ENCODE measurements at regions not wholly inside any gene's neighbourhood (a gene's known extent, or its start where the extent isn't known, plus 50 kb on each side); places are given as distances from the start of the nearest gene placed in this dataset.

- intact Hi-C loops (cut with DNase I) = no loop called here
- no peaks in the 10 kb centered on the region for H3K9me3 ChIP-seq
- no peak for DNase-seq
- no peak overlapping the region for H3K4me3 ChIP-seq
- H3K27me3 ChIP-seq = no peaks in the 10 kb centered on the region
- H3K27ac ChIP-seq = no peak overlapping the region
- no peaks in the 10 kb centered on the region for H3K36me3 ChIP-seq (replicated peaks in 1 of 2; ENCODE audit: insufficient read depth in 1 of 2, low read depth in 2 of 2)
- H3K4me1 ChIP-seq = no peaks in the 10 kb centered on the region
- no peak for TF ChIP-seq POLR2A (IDR thresholded peaks at IDR 0.05)
- TF ChIP-seq, protein P1, sequence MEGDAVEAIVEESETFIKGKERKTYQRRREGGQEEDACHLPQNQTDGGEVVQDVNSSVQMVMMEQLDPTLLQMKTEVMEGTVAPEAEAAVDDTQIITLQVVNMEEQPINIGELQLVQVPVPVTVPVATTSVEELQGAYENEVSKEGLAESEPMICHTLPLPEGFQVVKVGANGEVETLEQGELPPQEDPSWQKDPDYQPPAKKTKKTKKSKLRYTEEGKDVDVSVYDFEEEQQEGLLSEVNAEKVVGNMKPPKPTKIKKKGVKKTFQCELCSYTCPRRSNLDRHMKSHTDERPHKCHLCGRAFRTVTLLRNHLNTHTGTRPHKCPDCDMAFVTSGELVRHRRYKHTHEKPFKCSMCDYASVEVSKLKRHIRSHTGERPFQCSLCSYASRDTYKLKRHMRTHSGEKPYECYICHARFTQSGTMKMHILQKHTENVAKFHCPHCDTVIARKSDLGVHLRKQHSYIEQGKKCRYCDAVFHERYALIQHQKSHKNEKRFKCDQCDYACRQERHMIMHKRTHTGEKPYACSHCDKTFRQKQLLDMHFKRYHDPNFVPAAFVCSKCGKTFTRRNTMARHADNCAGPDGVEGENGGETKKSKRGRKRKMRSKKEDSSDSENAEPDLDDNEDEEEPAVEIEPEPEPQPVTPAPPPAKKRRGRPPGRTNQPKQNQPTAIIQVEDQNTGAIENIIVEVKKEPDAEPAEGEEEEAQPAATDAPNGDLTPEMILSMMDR (IDR thresholded peaks at IDR 0.05) = no peak
- ATAC-seq = no peak
Observed at GRCh38 chr9:95642189-95642588, 125.4 kb upstream of the PTCH1 start.

DNA sequence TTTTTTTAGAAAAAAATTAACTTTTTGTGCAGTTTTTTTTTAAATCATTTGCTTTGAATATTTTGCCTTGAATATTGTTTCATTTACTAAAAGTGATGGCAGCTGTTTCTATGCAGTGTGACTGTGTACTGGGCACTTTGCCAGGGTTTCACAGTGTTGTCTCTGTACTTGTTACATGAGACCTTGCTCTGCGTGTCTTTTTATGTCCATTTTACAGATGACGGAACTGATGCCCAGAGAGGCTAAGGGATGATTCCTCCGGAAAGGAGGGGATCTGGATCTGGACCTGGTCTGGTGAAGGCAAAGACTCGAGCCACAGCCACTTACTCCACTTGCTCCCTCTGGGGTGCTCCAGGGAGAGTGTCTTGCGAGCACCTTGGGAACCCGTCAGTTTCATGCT is 124.8 kb upstream of the PTCH1 start:
- Histone ChIP-seq H3K27me3 (no peaks in the 10 kb centered on the region), H3K4me1 (no peaks in the 10 kb centered on the region), H3K9me3 (no peaks in the 10 kb centered on the region), H3K4me3 (no peak overlapping the region), H3K36me3 (replicated peaks in 1 of 2; ENCODE audit: insufficient read depth in 1 of 2, low read depth in 2 of 2) (no peaks in the 10 kb centered on the region), H3K27ac (no peak overlapping the region)
- intact Hi-C loops (cut with DNase I) = no loop called here
- no peak for TF ChIP-seq POLR2A (IDR thresholded peaks at IDR 0.05)
- TF ChIP-seq, protein P1 (IDR thresholded peaks at IDR 0.05) = no peak
- ATAC-seq (no peak), DNase-seq (peak in 3 of 4 donors; percentile 15 to 35 (median 28))
- 83% methylated on average over 6 of the region's 6 CpGs for WGBS, 2 donors

GRCh38 chr9:95640336-95640735 is 123.6 kb upstream of the PTCH1 start:
- Histone ChIP-seq H3K9me3 (no peaks in the 10 kb centered on the region), H3K27ac (no peak overlapping the region), H3K36me3 (replicated peaks in 1 of 2; ENCODE audit: insufficient read depth in 1 of 2, low read depth in 2 of 2) (no peaks in the 10 kb centered on the region), H3K27me3 (no peaks in the 10 kb centered on the region), H3K4me1 (no peaks in the 10 kb centered on the region), H3K4me3 (no peak overlapping the region)
- WGBS, 2 donors = 88 to 93% methylated on average over 6 of the region's 6 CpGs
- intact Hi-C loops (cut with DNase I) = no loop called here
- no peak for TF ChIP-seq POLR2A (IDR thresholded peaks at IDR 0.05)
- TF ChIP-seq, protein P1 (IDR thresholded peaks at IDR 0.05) = no peak
- no peak for ATAC-seq
- DNase-seq = no peak

DNA sequence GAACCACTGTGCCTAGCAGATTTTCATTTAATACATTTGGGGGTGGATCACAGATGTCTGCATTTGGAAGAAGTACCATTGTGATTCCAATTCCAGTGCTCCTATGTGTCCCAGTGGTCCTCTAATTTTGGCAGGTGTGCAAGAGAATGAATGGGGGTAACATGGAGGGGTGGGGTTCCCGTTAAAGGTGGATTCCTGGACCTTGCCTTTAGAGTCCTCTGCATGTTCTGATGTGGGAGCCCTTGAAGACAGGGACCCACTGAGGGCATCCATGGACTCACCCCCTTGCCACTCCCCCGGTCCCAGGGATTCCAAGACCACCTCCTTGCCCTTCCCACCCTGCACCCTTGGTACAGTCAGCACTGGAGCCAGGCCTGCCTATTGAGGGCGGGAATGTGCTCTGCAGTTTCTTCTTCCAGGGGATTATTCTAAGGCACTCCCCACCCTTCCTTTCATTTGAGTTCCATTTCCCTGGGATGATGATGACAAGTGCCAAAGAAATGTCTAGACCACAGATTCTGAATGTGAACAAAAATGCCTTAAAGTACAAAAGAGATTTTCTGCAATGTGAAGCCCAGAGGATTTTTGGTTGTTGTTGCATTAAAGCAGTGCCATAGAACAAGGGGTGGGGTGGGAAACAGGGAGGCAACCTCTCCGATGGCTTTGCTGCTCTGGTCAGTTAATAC is 119.4 kb upstream of the PTCH1 start:
- intact Hi-C loops (cut with DNase I) = loop anchor here (5.0 kb wide), 1 partner anchor 49 kb away; no protein-coding TSS in a partner anchor
- Histone ChIP-seq H3K4me3 (no peak overlapping the region), H3K27me3 (no peaks in the 10 kb centered on the region), H3K27ac (no peak overlapping the region), H3K4me1 (no peaks in the 10 kb centered on the region), H3K36me3 (replicated peaks in 1 of 2; ENCODE audit: insufficient read depth in 1 of 2, low read depth in 2 of 2) (no peaks in the 10 kb centered on the region), H3K9me3 (no peaks in the 10 kb centered on the region)
- 62 to 95% methylated on average over 4 of the region's 4 CpGs for WGBS, 2 donors
- TF ChIP-seq POLR2A (IDR thresholded peaks at IDR 0.05) = no peak
- TF ChIP-seq, protein P1 (IDR thresholded peaks at IDR 0.05) = no peak
- ATAC-seq (no peak), DNase-seq (no peak)

GRCh38 chr9:95634536-95634935 is 117.8 kb upstream of the PTCH1 start:
- TF ChIP-seq, protein P1 (IDR thresholded peaks at IDR 0.05) = no peak
- no peak for TF ChIP-seq POLR2A (IDR thresholded peaks at IDR 0.05)
- no peak overlapping the region for H3K4me3 ChIP-seq
- intact Hi-C loops (cut with DNase I) = no loop called here
- ATAC-seq (no peak), DNase-seq (no peak)
- no peaks in the 10 kb centered on the region for H3K9me3 ChIP-seq
- H3K36me3 ChIP-seq (replicated peaks in 1 of 2; ENCODE audit: insufficient read depth in 1 of 2, low read depth in 2 of 2) = no peaks in the 10 kb centered on the region
- WGBS, 2 donors = 85 to 86% methylated on average over 6 of the region's 6 CpGs
- no peaks in the 10 kb centered on the region for H3K27me3 ChIP-seq
- H3K4me1 ChIP-seq = no peaks in the 10 kb centered on the region
- no peak overlapping the region for H3K27ac ChIP-seq
